PC-9 (cell line): ENCODE measurements at regions not wholly inside any gene's neighbourhood (a gene's known extent, or its start where the extent isn't known, plus 50 kb on each side); places are given as distances from the start of the nearest gene placed in this dataset.

Experiments
- BruUV-seq: library from RNA; stranded (reverse); fragments of 400-500 nt; replicated peaks from 2 replicates; lab custom pipeline; 2021; lab: Mats Ljungman, UMichigan
- CTCF ChIA-PET: fragments of 300-600 bp; sonication (Branson Sonifier 250); formaldehyde crosslinking; loops from one replicate; lab custom pipeline; 2022; ENCODE audit warnings: antibody characterized with exemption; lab: Charles Lee
- POLR2A ChIA-PET: fragments of 300-600 bp; sonication (Branson Sonifier 250); formaldehyde crosslinking; loops from one replicate; lab custom pipeline; 2022; ENCODE audit warnings: antibody characterized with exemption; ENCODE audit not compliant: unreplicated experiment; lab: Charles Lee
- DNase-seq, 2 experiments: peaks; one replicate each; pipeline versions ENCODE4 v3.0.0 to v3.0.0-alpha.2; 2015 to 2022; ENCODE audit warnings: mixed read lengths in 1 of 2
- H2AFZ ChIP-seq: fragments of 200-600 bp; sonication (generic); 2 replicates; pipeline ENCODE4 v1.8.1; 2017; ENCODE audit warnings: antibody characterized with exemption
- H3F3A ChIP-seq: fragments of 200-600 bp; sonication (generic); 2 replicates; pipeline ENCODE4 v1.8.1; 2017; ENCODE audit warnings: antibody characterized with exemption, mild to moderate bottlenecking, low read depth; ENCODE audit not compliant: insufficient read depth
- H3K27ac ChIP-seq: fragments of 200-600 bp; sonication (generic); 2 replicates; pipeline ENCODE4 v1.6.1; 2016; ENCODE audit warnings: mixed run types
- H3K27me3 ChIP-seq: fragments of 200-600 bp; sonication (generic); 2 replicates; pipeline ENCODE4 v1.6.1; 2016; ENCODE audit warnings: low read depth, mixed run types; ENCODE audit not compliant: insufficient read depth
- H3K36me3 ChIP-seq: fragments of 200-600 bp; sonication (generic); 2 replicates; pipeline ENCODE4 v1.6.1; 2016; ENCODE audit warnings: low read depth, mixed run types
- H3K4me1 ChIP-seq: fragments of 200-600 bp; sonication (generic); replicated peaks from 2 replicates; pipeline ENCODE4 v1.6.1; 2016; ENCODE audit warnings: mixed run types; ENCODE audit not compliant: insufficient read depth
- H3K4me2 ChIP-seq: fragments of 200-600 bp; sonication (generic); 2 replicates; pipeline ENCODE4 v1.6.1; 2017; ENCODE audit warnings: mixed run types
- H3K4me3 ChIP-seq: fragments of 200-600 bp; sonication (generic); 2 replicates; pipeline ENCODE4 v1.6.1; 2016; ENCODE audit warnings: mixed run types
- H3K79me2 ChIP-seq: fragments of 200-600 bp; sonication (generic); 2 replicates; pipeline ENCODE4 v1.6.1; 2017; ENCODE audit warnings: low read depth, mixed run types
- H3K9me2 ChIP-seq: fragments of 200-600 bp; sonication (generic); 2 replicates; pipeline ENCODE4 v1.8.1; 2017; ENCODE audit warnings: mild to moderate bottlenecking; ENCODE audit not compliant: insufficient read depth
- H3K9me3 ChIP-seq: fragments of 200-600 bp; sonication (generic); 2 replicates; pipeline ENCODE4 v1.8.1; 2016; ENCODE audit warnings: low read depth; ENCODE audit not compliant: insufficient read depth
- H4K20me1 ChIP-seq: fragments of 200-600 bp; sonication (generic); 2 replicates; pipeline ENCODE4 v1.8.1; 2017; ENCODE audit not compliant: insufficient read depth
- EZH2 ChIP-seq: fragments of 200-600 bp; sonication (generic); IDR thresholded peaks from 2 replicates; pipeline ENCODE4 v1.8.0; 2017; ENCODE audit warnings: antibody characterized with exemption, low read depth
- intact Hi-C: fragments of 100-400 bp; cut with micrococcal nuclease; formaldehyde crosslinking; loops from one replicate; pipeline ENCODE4 v1.10.0; 2022; ENCODE audit not compliant: unreplicated experiment
- TF ChIP-seq, protein P1 (sequence below): fragments of 200-600 bp; sonication (generic); conservative IDR thresholded peaks from 2 replicates; pipeline ENCODE4 v1.6.1; 2017; ENCODE audit warnings: mixed run types, antibody characterized with exemption, mild to moderate bottlenecking, moderate library complexity

DNA sequence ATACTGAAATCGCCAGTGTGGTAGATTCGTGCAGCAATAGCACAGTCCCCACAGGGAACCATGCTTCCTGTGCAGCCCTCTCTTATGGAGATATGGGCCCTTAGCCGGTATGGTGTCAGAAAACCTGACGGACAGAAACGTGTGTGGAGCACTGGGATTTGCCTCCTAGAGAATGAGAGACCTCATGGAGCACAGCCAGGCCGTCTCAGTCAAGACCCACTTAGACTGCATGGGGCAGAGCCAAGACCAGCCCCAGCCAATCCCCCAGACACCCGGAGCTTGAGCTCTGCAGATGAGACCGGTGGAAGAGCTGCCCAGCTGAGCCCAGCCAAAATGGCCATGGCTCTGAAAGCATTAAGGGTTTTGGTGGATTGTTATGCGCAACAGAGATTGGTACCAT, 163.7 kb downstream of the DLL1 start:
- no peak overlapping the region for H3K4me2 ChIP-seq
- no peaks in the 10 kb centered on the region for H3F3A ChIP-seq
- no peak overlapping the region for H3K4me3 ChIP-seq
- DNase-seq: no peak
- no peaks in the 10 kb centered on the region for H4K20me1 ChIP-seq
- no peaks in the 10 kb centered on the region for H3K9me3 ChIP-seq
- BruUV-seq: no TSS peak
- H2AFZ ChIP-seq: no peak overlapping the region
- no peaks in the 10 kb centered on the region for H3K4me1 ChIP-seq
- no peaks in the 10 kb centered on the region for H3K36me3 ChIP-seq
- ChIA-PET POLR2A (no interaction called here), CTCF (no interaction called here)
- H3K27me3 ChIP-seq: peaks cover 98% of the 10 kb centered on the region
- TF ChIP-seq, protein P1, sequence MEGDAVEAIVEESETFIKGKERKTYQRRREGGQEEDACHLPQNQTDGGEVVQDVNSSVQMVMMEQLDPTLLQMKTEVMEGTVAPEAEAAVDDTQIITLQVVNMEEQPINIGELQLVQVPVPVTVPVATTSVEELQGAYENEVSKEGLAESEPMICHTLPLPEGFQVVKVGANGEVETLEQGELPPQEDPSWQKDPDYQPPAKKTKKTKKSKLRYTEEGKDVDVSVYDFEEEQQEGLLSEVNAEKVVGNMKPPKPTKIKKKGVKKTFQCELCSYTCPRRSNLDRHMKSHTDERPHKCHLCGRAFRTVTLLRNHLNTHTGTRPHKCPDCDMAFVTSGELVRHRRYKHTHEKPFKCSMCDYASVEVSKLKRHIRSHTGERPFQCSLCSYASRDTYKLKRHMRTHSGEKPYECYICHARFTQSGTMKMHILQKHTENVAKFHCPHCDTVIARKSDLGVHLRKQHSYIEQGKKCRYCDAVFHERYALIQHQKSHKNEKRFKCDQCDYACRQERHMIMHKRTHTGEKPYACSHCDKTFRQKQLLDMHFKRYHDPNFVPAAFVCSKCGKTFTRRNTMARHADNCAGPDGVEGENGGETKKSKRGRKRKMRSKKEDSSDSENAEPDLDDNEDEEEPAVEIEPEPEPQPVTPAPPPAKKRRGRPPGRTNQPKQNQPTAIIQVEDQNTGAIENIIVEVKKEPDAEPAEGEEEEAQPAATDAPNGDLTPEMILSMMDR: no peak
- no peak for TF ChIP-seq EZH2
- H3K79me2 ChIP-seq: no peaks in the 10 kb centered on the region
- no peak overlapping the region for H3K27ac ChIP-seq
- intact Hi-C loops: no loop called here
- H3K9me2 ChIP-seq: no peaks in the 10 kb centered on the region

- Histone ChIP-seq H3K9me2 (no peaks in the 10 kb centered on the region), H3K27me3 (peaks cover 83% of the 10 kb centered on the region), H3K79me2 (no peaks in the 10 kb centered on the region), H3K4me1 (no peaks in the 10 kb centered on the region), H3K4me2 (no peak overlapping the region), H3K4me3 (no peak overlapping the region), H3F3A (no peaks in the 10 kb centered on the region), H3K27ac (no peak overlapping the region), H3K36me3 (no peaks in the 10 kb centered on the region), H4K20me1 (no peaks in the 10 kb centered on the region), H2AFZ (no peak overlapping the region), H3K9me3 (no peaks in the 10 kb centered on the region)
- TF ChIP-seq EZH2: no peak
- TF ChIP-seq, protein P1: no peak
- intact Hi-C loops: no loop called here
- ChIA-PET CTCF (no interaction called here), POLR2A (no interaction called here)
- no TSS peak for BruUV-seq
- DNase-seq: no peak
Measured at GRCh38 chr6:170125456-170126300, 165.2 kb downstream of the DLL1 start.

GRCh38 chr6:170124836-170125235, 166.0 kb downstream of the DLL1 start:
- no peaks in the 10 kb centered on the region for H4K20me1 ChIP-seq
- TF ChIP-seq, protein P1: no peak
- no peak for TF ChIP-seq EZH2
- H3K9me3 ChIP-seq: peaks cover under 1% of the 10 kb centered on the region; the same call in 1 of the 2 replicates
- no peaks in the 10 kb centered on the region for H3F3A ChIP-seq
- no peaks in the 10 kb centered on the region for H3K9me2 ChIP-seq
- ChIA-PET POLR2A (no interaction called here), CTCF (no interaction called here)
- no peak overlapping the region for H3K27ac ChIP-seq
- H3K36me3 ChIP-seq: no peaks in the 10 kb centered on the region
- H3K79me2 ChIP-seq: no peaks in the 10 kb centered on the region
- no peak overlapping the region for H3K4me2 ChIP-seq
- no peak overlapping the region for H2AFZ ChIP-seq
- no peaks in the 10 kb centered on the region for H3K4me1 ChIP-seq
- no peak for DNase-seq
- H3K27me3 ChIP-seq: peaks cover 78% of the 10 kb centered on the region
- intact Hi-C loops: no loop called here
- BruUV-seq: no TSS peak
- H3K4me3 ChIP-seq: no peak overlapping the region
